GM18868 (cell line): ENCODE measurements at regions not wholly inside any gene's neighbourhood (a gene's known extent, or its start where the extent isn't known, plus 50 kb on each side); places are given as distances from the start of the nearest gene placed in this dataset.

Experiments used
- ATAC-seq: cut with Tn5 transposase; IDR thresholded peaks from one replicate; pipeline ENCODE4 v1.9.1; 2021; ENCODE audit warnings: mild to moderate bottlenecking, moderate library complexity; ENCODE audit not compliant: unreplicated experiment

- no peak for ATAC-seq
Measured at GRCh38 chr2:236743039-236743920, 173.7 kb downstream of the ACKR3 start.

- no peak for ATAC-seq
Measured at GRCh38 chr2:236743921-236744280, 174.3 kb downstream of the ACKR3 start.

- ATAC-seq, result no peak
Measured at GRCh38 chr2:236744281-236744705, 174.7 kb downstream of the ACKR3 start.

- ATAC-seq, result no peak
Measured at GRCh38 chr2:236744716-236745115, 175.1 kb downstream of the ACKR3 start.

- ATAC-seq, result no peak
Measured at GRCh38 chr2:236745420-236746210, 176.0 kb downstream of the ACKR3 start.

GRCh38 chr2:236746833-236747232, 177.2 kb downstream of the ACKR3 start:
- no peak for ATAC-seq

- ATAC-seq, result no peak
Measured at GRCh38 chr2:236747426-236747825, 177.8 kb downstream of the ACKR3 start.

- no peak for ATAC-seq
Measured at GRCh38 chr2:236747925-236748324, 178.3 kb downstream of the ACKR3 start.

- ATAC-seq, result no peak
Measured at GRCh38 chr2:236748385-236748784, 178.8 kb downstream of the ACKR3 start.

GRCh38 chr2:236748801-236749200, 179.2 kb downstream of the ACKR3 start:
- no peak for ATAC-seq

- no peak for ATAC-seq
Measured at GRCh38 chr2:236749346-236749745, 179.7 kb downstream of the ACKR3 start.

- no peak for ATAC-seq
Measured at GRCh38 chr2:236752096-236752495, 182.5 kb downstream of the ACKR3 start.

- ATAC-seq, result no peak
Measured at GRCh38 chr2:236753606-236754270, 184.1 kb downstream of the ACKR3 start.

GRCh38 chr2:236754271-236754944, 184.8 kb downstream of the ACKR3 start:
- ATAC-seq, result no peak

GRCh38 chr2:236755278-236755840, 185.7 kb downstream of the ACKR3 start:
- no peak for ATAC-seq

GRCh38 chr2:236758406-236758805, 188.8 kb downstream of the ACKR3 start:
- no peak for ATAC-seq

GRCh38 chr2:236760246-236760645, 190.6 kb downstream of the ACKR3 start:
- no peak for ATAC-seq

- no peak for ATAC-seq
Measured at GRCh38 chr2:236761358-236761757, 191.7 kb downstream of the ACKR3 start.

GRCh38 chr2:236762628-236763027, 193.0 kb downstream of the ACKR3 start:
- ATAC-seq, result no peak

- no peak for ATAC-seq
Measured at GRCh38 chr2:236763857-236764256, 194.2 kb downstream of the ACKR3 start.

- ATAC-seq, result no peak
Measured at GRCh38 chr2:236764716-236765115, 195.1 kb downstream of the ACKR3 start.
